C4-2B (cell line): ENCODE measurements at regions not wholly inside any gene's neighbourhood (a gene's known extent, or its start where the extent isn't known, plus 50 kb on each side); places are given as distances from the start of the nearest gene placed in this dataset.

ENCODE experiments used
- H3K27ac ChIP-seq: fragments of 450-650 bp; 2 replicates; pipeline ENCODE4 v1.5.1; 2017
- CTCF ChIP-seq: fragments of 450-650 bp; conservative IDR thresholded peaks from 2 replicates; pipeline ENCODE4 v1.5.1; 2017; ENCODE audit warnings: mild to moderate bottlenecking
- ZFX ChIP-seq: fragments of 450-650 bp; IDR thresholded peaks from 2 replicates; pipeline ENCODE4 v1.6.1; 2017

GRCh38 chr5:67465537-67466207 lies 269.1 kb upstream of the CD180 start:
- H3K27ac ChIP-seq, result no peak overlapping the region
- TF ChIP-seq CTCF (no peak), ZFX (no peak)

GRCh38 chr5:67462147-67462546 lies 265.5 kb upstream of the CD180 start:
- no peak overlapping the region for H3K27ac ChIP-seq
- no peak for TF ChIP-seq CTCF
- no peak for TF ChIP-seq ZFX

GRCh38 chr5:67459253-67459652 lies 262.7 kb upstream of the CD180 start:
- TF ChIP-seq CTCF, result no peak
- TF ChIP-seq ZFX, result no peak
- no peak overlapping the region for H3K27ac ChIP-seq

DNA sequence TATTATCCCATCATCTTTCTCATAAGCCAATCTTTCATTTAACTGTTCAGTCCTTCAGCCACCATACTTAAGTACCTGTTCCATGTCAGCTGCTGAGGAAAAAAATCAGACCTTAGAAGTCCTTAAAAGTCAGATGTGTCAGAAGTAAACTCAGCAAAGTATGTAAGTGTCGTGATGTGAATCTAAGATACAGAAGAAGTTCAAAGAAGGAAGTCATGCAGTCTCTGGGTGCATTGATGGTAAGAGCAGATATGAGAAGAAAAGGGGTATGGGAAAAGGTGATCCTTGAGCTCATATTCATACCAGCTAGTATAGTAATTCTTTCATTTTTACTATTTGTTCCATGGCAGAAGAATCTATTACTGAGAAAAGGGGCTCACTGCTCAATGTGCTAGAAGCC lies 259.4 kb upstream of the CD180 start:
- no peak overlapping the region for H3K27ac ChIP-seq
- no peak for TF ChIP-seq CTCF
- no peak for TF ChIP-seq ZFX

DNA sequence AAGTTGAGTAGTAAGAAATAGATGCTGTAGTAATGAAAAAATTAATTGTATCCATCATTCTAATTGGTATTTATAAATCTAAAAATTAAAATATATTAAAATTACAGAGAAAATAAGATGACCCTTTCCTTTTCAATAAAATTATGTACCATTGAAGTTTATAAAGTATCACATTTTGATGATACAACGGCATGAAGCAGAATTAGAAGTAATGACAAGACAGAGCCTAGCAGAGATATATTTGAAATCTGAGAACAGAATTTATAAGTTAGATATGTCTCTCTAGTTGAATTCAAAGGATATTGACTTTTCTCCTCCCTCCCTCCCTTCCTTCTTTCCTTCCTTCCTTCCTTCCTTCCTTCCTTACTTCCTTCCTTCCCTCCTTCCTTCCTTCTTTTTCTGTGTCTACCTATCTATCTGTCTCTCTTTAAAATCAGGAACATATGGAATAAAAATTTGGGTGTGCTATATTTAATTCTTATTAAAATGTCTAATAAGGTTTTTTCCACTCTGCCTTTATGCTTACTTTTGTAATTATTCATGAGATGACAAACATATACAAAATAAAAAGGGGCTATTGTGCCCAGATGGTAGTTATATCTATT lies 258.5 kb upstream of the CD180 start:
- H3K27ac ChIP-seq, result no peak overlapping the region
- no peak for TF ChIP-seq CTCF
- no peak for TF ChIP-seq ZFX

DNA sequence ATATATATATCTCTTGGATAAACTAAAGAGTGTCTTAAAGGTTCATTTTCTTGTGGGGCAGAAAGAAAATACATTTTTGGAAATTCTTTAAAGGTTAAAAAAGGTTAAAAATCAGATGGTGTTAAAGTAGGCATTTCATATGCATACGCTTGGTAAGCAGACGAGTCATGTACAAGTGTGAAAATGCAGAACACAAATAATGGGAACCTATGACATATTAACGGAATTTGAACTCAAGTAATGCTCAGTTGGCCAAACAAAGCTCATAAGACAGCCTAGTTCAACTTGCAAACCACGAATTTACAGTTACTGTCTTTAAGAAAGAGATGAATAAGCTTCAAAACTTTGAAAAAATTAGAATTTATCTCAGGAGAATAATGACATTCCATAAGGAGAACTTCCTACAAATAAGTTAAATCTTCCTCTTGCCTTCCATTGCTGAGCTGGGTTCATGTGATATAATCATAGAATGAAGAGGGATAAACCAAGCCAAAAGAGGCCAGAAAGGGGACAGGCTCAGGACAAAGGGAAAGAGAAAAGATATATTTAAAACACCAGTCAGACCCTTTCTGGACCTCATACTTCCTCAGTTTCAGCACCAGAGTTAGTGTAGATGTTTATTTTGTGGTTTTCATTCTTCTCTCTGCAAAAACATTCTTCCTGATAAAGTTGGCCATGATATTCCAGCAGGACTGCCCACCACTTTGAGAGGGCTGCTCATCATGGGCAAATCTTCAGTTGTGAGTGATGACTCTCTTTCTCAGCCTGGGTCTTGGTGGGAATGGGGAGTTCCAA lies 256.7 kb upstream of the CD180 start:
- no peak for TF ChIP-seq CTCF
- no peak for TF ChIP-seq ZFX
- no peak overlapping the region for H3K27ac ChIP-seq
